A549 (cell line): ENCODE measurements at regions not wholly inside any gene's neighbourhood (a gene's known extent, or its start where the extent isn't known, plus 50 kb on each side); places are given as distances from the start of the nearest gene placed in this dataset.

Source experiments
- GATA3 ChIP-seq: IDR thresholded peaks from 2 replicates; pipeline ENCODE4 v1.6.1; 2012; ENCODE audit warnings: borderline replicate concordance
- POLR2A ChIP-seq: IDR thresholded peaks from 2 replicates; pipeline ENCODE4 v1.6.1; 2012; ENCODE audit warnings: mild to moderate bottlenecking, low read length
- RAD21 ChIP-seq, 2 experiments: fragments of >200 bp in 1 of 2; sonication (Bioruptor Twin) in 1 of 2; formaldehyde crosslinking in 1 of 2; IDR thresholded peaks in 1 of 2; conservative IDR thresholded peaks in 1 of 2; 2 replicates in 1 of 2; 3 replicates in 1 of 2; pipeline ENCODE4 v1.6.1; 2012 to 2018; ENCODE audit warnings: inconsistent platforms in 1 of 2
- TF ChIP-seq, protein P1 (sequence below): fragments of >200 bp; sonication (Bioruptor Twin); formaldehyde crosslinking; IDR thresholded peaks from 3 replicates; pipeline ENCODE4 v1.5.1; 2016

DNA sequence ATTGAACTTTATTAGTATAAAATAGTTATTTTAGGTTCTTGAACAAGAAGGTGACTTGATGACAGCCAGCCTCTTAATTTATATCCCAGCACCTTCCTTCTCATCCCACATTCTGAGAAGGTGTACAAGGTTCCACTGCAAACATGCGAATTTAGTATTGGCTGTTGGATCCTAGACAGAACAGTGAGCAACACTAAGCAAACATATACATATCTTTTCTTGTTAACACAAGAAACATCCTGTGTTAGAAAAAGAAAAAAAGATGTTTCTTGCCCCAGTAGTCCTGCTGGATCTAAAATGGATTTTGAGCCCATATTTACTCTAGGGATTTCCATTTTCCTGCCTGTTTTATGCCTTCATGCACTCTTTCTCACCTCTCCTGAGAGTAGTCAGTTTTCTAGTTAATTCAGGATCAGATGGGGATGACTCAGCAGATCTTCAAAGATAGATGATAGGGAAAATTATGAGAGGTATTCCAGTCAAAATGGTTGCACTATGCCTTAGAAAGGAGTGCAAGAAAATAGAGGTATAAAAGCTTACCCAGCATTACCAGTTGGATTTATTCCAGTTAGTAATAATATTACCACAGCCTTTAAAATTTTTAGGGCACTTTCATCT is 336.5 kb downstream of the MEIS1 start:
- TF ChIP-seq POLR2A, result no peak
- TF ChIP-seq, protein P1, sequence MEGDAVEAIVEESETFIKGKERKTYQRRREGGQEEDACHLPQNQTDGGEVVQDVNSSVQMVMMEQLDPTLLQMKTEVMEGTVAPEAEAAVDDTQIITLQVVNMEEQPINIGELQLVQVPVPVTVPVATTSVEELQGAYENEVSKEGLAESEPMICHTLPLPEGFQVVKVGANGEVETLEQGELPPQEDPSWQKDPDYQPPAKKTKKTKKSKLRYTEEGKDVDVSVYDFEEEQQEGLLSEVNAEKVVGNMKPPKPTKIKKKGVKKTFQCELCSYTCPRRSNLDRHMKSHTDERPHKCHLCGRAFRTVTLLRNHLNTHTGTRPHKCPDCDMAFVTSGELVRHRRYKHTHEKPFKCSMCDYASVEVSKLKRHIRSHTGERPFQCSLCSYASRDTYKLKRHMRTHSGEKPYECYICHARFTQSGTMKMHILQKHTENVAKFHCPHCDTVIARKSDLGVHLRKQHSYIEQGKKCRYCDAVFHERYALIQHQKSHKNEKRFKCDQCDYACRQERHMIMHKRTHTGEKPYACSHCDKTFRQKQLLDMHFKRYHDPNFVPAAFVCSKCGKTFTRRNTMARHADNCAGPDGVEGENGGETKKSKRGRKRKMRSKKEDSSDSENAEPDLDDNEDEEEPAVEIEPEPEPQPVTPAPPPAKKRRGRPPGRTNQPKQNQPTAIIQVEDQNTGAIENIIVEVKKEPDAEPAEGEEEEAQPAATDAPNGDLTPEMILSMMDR, result no peak
- no peak for TF ChIP-seq GATA3
- no peak for TF ChIP-seq RAD21 (conservative IDR thresholded peaks at IDR 0.05 in 1 of 2, IDR thresholded peaks at IDR 0.05 in 1 of 2)
